Activated T-cell treated with anti-CD3 and anti-CD28 coated beads, Interleukin-2, amount 50 U/mL, for 4 hours (primary cell): ENCODE measurements at regions not wholly inside any gene's neighbourhood (a gene's known extent, or its start where the extent isn't known, plus 50 kb on each side); places are given as distances from the start of the nearest gene placed in this dataset.

Experiments
- ATAC-seq, 2 donors: fragments of 200-7000 bp; cut with Tn5 transposase; one replicate each; pipeline ENCODE4 v1.10.0; 2021
- DNase-seq: peaks from one replicate; pipeline ENCODE4 v3.0.0-alpha.2; 2020
- H3K27me3 Mint-ChIP-seq: one replicate; pipeline ENCODE4 v1.8.0; 2021; ENCODE audit warnings: low read depth, mixed read lengths
- H3K36me3 Mint-ChIP-seq: one replicate; pipeline ENCODE4 v1.8.0; 2022; ENCODE audit warnings: mixed read lengths; ENCODE audit not compliant: insufficient read depth
- H3K4me1 Mint-ChIP-seq: one replicate; pipeline ENCODE4 v1.8.0; 2021; ENCODE audit warnings: low read depth, mixed read lengths
- H3K4me3 Mint-ChIP-seq: one replicate; pipeline ENCODE4 v1.8.0; 2021; ENCODE audit warnings: mild to moderate bottlenecking, moderate library complexity, mixed read lengths
- H3K9me3 Mint-ChIP-seq: one replicate; pipeline ENCODE4 v1.8.0; 2021; ENCODE audit warnings: mixed read lengths

- ATAC-seq (no peak), DNase-seq (no peak)
- no peaks in the 10 kb centered on the region for H3K4me1 Mint-ChIP-seq
- H3K9me3 Mint-ChIP-seq = no peaks in the 10 kb centered on the region
- no peaks in the 10 kb centered on the region for H3K36me3 Mint-ChIP-seq
- no peaks in the 10 kb centered on the region for H3K27me3 Mint-ChIP-seq
- no peak overlapping the region for H3K4me3 Mint-ChIP-seq
Measured at GRCh38 chr1:213817156-213817555, 170.6 kb upstream of the PROX1 start.

DNA sequence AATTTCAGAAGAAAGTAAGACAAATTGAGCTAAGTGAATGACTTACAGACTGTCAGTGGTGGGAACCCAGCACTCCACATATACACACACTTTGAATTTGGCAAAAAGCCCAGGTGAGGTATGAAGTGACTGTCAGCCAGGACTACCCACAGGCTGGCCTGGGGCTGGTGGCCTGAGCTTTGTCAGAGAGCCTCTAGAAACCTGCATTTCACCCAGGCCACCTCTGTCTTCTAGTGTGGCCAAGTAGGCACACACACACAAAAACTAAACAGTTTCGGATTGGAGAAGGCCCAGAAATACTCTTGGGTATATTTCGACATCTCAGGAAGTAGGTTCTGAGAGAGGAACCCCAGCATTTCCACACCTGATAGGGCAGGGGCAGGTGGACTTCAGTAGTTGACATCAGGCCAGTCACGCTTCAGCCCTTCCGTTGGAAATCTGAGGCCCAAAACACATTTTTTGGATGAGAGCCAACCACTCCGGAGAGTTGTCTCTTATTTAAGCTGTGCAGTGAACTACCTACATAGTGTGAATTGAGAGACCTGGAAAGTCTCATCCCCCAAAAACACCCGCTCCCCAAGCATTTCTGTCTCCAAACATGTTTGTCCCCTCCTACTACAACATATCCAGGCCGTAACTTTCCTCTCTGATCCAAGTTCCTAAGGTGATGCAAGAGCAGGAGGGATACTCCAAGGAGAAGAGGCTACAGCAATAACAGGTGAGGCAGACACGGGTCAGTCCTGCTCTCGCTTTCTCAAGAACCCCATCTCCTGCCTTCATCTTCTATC, 167.2 kb upstream of the PROX1 start:
- DNase-seq (no peak), ATAC-seq (no peak)
- no peaks in the 10 kb centered on the region for H3K27me3 Mint-ChIP-seq
- H3K36me3 Mint-ChIP-seq = no peaks in the 10 kb centered on the region
- H3K4me1 Mint-ChIP-seq = no peaks in the 10 kb centered on the region
- H3K9me3 Mint-ChIP-seq = no peaks in the 10 kb centered on the region
- no peak overlapping the region for H3K4me3 Mint-ChIP-seq

DNA sequence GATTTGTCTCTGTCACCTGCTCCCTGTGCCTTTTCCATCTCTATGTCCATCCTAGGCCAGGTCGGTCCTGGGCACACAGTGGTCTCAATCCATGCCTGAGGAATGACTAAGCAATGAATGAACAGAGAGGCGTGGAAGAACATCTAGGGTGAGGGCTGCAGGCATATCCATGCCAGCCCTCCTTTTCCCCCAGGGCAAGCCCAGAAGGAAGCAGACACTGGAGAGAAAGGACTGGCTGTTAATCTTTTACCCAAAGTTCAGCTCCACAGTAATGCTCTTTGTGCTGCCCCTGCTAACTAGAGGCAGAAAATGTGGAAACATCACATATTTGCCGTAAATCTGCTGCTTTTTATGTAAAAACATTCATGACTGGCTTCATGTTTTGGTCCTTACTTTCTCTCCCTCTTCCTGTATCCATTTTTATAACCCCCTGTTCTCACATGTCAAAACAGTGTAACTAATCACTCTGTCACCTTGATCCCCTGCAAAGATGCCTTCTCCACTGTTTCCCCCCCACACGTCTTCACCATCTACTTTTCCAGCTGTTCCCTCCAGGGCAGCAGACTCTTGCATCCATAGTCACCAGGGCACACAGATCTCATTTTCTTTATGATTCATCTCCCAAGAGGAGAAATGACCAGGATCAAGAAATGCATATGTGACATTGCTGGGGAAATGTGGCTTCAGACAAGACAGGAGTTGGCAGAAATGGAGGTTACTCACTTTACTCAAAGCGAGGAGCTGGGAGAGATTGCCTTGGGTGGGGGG, 166.4 kb upstream of the PROX1 start:
- Mint-ChIP-seq H3K27me3 (no peaks in the 10 kb centered on the region), H3K9me3 (no peaks in the 10 kb centered on the region), H3K4me3 (no peak overlapping the region), H3K36me3 (no peaks in the 10 kb centered on the region), H3K4me1 (no peaks in the 10 kb centered on the region)
- DNase-seq = no peak
- ATAC-seq = no peak

- H3K36me3 Mint-ChIP-seq = no peaks in the 10 kb centered on the region
- no peak overlapping the region for H3K4me3 Mint-ChIP-seq
- H3K9me3 Mint-ChIP-seq = no peaks in the 10 kb centered on the region
- no peaks in the 10 kb centered on the region for H3K4me1 Mint-ChIP-seq
- no peaks in the 10 kb centered on the region for H3K27me3 Mint-ChIP-seq
- no peak for DNase-seq
- no peak for ATAC-seq
Measured at GRCh38 chr1:213821943-213822334, 165.8 kb upstream of the PROX1 start.

DNA sequence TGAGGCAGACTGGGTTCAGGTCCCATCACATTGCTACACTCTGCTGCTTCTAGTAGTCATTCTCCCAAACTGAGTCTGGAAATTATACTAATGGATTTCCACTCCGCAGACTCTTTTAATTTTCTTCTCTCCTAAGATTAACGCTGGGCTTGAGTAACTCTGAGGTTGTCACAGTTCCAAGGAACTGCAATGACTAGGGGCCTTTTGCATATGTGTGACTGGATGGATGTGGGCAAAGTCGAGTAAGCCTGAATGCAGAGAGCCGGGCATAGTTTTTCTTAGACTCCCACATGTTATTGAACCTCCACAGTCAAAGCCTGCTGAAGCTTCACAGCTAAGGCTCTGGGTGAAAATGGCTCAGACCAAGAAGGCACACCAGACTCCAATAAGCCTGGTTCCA, 160.9 kb upstream of the PROX1 start:
- H3K27me3 Mint-ChIP-seq = no peaks in the 10 kb centered on the region
- H3K36me3 Mint-ChIP-seq = no peaks in the 10 kb centered on the region
- H3K9me3 Mint-ChIP-seq = peaks cover 5% of the 10 kb centered on the region
- no peak overlapping the region for H3K4me3 Mint-ChIP-seq
- H3K4me1 Mint-ChIP-seq = no peaks in the 10 kb centered on the region
- DNase-seq (no peak), ATAC-seq (no peak)

DNA sequence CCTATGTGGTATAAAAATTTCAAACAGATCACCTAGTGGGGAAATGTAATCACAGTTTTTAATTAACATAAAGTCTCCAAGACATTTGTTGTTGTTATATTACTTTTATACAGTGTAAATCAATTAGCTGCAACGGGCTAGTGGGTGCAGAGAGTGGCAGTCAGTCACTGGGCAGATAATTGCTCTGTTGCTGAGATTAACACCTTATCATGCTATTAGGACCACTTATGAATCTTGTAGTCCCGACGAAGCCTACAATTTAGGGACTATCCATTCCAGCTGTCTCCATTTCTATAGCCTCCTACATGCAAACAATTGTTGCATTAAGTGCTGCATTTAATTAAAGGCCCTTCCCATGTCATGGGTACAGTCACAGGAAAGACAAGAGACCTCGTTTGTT, 158.9 kb upstream of the PROX1 start:
- DNase-seq (no peak), ATAC-seq (no peak)
- H3K4me1 Mint-ChIP-seq = no peaks in the 10 kb centered on the region
- no peaks in the 10 kb centered on the region for H3K27me3 Mint-ChIP-seq
- H3K4me3 Mint-ChIP-seq = no peak overlapping the region
- H3K36me3 Mint-ChIP-seq = no peaks in the 10 kb centered on the region
- H3K9me3 Mint-ChIP-seq = peaks cover 9% of the 10 kb centered on the region

DNA sequence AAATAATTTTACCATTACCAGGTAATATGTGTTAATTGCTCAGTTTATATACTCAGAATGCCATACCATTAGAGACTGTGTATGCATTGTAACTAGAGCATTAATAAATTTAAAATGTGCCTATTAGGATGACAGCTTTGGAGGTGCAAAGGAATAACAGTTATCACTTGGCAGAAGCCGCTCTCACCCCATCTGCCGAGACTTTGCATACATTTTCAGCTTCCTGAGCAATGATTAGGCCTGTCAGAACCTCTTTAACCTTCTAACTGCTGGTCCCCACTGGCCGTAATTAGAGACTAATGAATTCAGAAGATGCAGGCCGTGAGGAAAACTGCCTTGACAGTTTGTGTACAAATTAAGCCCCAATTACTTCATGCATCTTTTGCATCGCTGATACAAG, 158.0 kb upstream of the PROX1 start:
- no peak overlapping the region for H3K4me3 Mint-ChIP-seq
- H3K9me3 Mint-ChIP-seq = peaks cover 9% of the 10 kb centered on the region
- no peaks in the 10 kb centered on the region for H3K36me3 Mint-ChIP-seq
- no peak for DNase-seq
- no peak for ATAC-seq
- H3K27me3 Mint-ChIP-seq = no peaks in the 10 kb centered on the region
- H3K4me1 Mint-ChIP-seq = no peaks in the 10 kb centered on the region

- no peak for ATAC-seq
- no peak overlapping the region for H3K4me3 Mint-ChIP-seq
- H3K27me3 Mint-ChIP-seq = no peaks in the 10 kb centered on the region
- H3K9me3 Mint-ChIP-seq = peaks cover 9% of the 10 kb centered on the region
- no peak for DNase-seq
- H3K4me1 Mint-ChIP-seq = no peaks in the 10 kb centered on the region
- H3K36me3 Mint-ChIP-seq = no peaks in the 10 kb centered on the region
Measured at GRCh38 chr1:213830371-213830770, 157.4 kb upstream of the PROX1 start.

GRCh38 chr1:213840575-213840974, 147.2 kb upstream of the PROX1 start:
- ATAC-seq (no peak), DNase-seq (no peak)
- H3K27me3 Mint-ChIP-seq = no peaks in the 10 kb centered on the region

GRCh38 chr1:213844632-213845031, 143.1 kb upstream of the PROX1 start:
- ATAC-seq (no peak), DNase-seq (no peak)
- Mint-ChIP-seq H3K4me1 (peaks cover 5% of the 10 kb centered on the region), H3K27me3 (no peaks in the 10 kb centered on the region), H3K4me3 (no peak overlapping the region), H3K36me3 (no peaks in the 10 kb centered on the region), H3K9me3 (no peaks in the 10 kb centered on the region)

More at GRCh38 chr1:213840575-213840974, 147.2 kb upstream of the PROX1 start:
- H3K4me1 Mint-ChIP-seq = no peaks in the 10 kb centered on the region
- no peaks in the 10 kb centered on the region for H3K9me3 Mint-ChIP-seq
- no peak overlapping the region for H3K4me3 Mint-ChIP-seq
- H3K36me3 Mint-ChIP-seq = no peaks in the 10 kb centered on the region

DNA sequence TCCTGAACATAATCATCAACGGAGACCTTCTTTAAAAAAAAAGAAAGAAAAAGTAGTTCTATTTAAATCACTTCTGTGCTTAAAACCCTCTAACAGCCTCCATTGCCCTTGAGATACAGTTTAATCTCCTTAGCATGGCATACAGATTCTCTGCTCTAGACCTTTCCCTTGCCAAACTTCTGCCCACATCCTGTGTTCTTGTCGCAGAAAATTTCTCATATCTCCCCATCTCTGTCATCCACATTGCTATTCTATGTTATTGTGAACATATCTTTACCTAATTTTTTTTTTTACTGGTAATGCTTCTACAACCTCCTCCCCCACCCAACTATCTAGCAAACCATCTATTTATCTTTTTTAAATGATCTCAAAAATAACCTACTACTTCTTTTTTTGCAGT, 135.7 kb upstream of the PROX1 start:
- Mint-ChIP-seq H3K36me3 (no peaks in the 10 kb centered on the region), H3K9me3 (no peaks in the 10 kb centered on the region), H3K27me3 (no peaks in the 10 kb centered on the region), H3K4me1 (peaks cover 18% of the 10 kb centered on the region), H3K4me3 (no peak overlapping the region)
- no peak for DNase-seq
- no peak for ATAC-seq

DNA sequence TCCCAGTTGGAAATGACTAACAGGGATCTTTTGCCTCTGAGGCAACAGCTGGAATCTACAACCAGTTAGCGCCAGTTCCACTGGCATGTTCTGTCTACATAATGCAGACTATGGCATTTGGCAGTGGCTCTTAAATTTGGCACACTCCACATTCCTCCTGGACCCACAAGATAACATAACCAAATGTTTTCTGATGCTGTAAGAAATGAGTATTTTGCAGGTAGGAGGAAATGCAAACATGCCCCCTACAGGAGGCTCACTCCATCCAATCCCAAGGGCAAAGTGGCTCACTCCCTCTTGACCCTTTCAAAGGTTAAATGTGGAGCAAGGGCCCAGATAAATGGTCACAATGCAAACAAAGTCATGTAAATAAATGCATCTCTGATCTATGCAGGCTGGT, 129.2 kb upstream of the PROX1 start:
- no peaks in the 10 kb centered on the region for H3K9me3 Mint-ChIP-seq
- peaks cover 2% of the 10 kb centered on the region for H3K27me3 Mint-ChIP-seq
- ATAC-seq (no peak), DNase-seq (no peak)
- H3K4me3 Mint-ChIP-seq = no peak overlapping the region
- H3K36me3 Mint-ChIP-seq = no peaks in the 10 kb centered on the region
- peaks cover 11% of the 10 kb centered on the region for H3K4me1 Mint-ChIP-seq

DNA sequence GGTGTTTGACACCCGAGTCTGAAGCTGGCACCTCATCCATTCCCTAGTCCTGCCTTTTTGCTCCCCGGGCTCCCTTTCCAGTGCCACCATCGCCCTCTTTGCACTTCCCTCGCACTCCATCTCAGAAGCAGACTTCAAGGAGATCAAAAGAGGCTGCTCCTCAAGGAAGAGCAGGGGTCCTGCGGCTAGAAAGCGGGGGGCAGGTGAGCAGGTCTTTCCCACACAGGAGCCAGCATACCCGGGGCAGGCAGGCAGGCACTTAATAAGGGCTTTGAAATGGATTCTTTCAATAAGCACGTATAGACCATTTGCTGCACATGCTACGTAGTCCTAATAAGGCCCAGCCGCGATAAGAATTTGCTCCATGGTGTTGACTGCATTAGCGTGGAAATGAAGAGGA, 125.9 kb upstream of the PROX1 start:
- no peak for DNase-seq
- H3K36me3 Mint-ChIP-seq = no peaks in the 10 kb centered on the region
- no peaks in the 10 kb centered on the region for H3K4me1 Mint-ChIP-seq
- peaks cover 2% of the 10 kb centered on the region for H3K27me3 Mint-ChIP-seq
- H3K4me3 Mint-ChIP-seq = no peak overlapping the region
- ATAC-seq = no peak
- no peaks in the 10 kb centered on the region for H3K9me3 Mint-ChIP-seq

DNA sequence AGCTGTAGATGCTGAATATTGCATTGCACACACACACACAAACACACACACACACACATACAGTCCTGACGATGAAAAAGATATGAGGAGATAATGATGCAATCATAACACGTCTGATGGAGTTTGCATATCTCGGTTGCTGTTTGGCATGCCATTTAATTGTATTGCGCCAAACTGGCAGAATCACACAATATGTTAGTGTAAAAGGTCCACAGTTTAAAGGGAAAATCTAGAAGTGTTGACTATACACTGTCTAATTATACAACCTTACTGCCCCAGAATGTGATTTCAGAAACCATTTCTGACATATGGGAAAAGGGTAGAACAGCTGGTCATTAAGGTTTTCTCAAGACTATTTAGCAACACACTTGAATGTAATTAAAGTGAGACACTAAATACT, 123.7 kb upstream of the PROX1 start:
- no peaks in the 10 kb centered on the region for H3K4me1 Mint-ChIP-seq
- H3K27me3 Mint-ChIP-seq = peaks cover 2% of the 10 kb centered on the region
- H3K9me3 Mint-ChIP-seq = no peaks in the 10 kb centered on the region
- ATAC-seq (no peak), DNase-seq (no peak)
- no peak overlapping the region for H3K4me3 Mint-ChIP-seq
- H3K36me3 Mint-ChIP-seq = no peaks in the 10 kb centered on the region

- H3K36me3 Mint-ChIP-seq = no peaks in the 10 kb centered on the region
- H3K4me1 Mint-ChIP-seq = peaks cover 21% of the 10 kb centered on the region
- ATAC-seq (no peak), DNase-seq (no peak)
- no peaks in the 10 kb centered on the region for H3K27me3 Mint-ChIP-seq
- no peaks in the 10 kb centered on the region for H3K9me3 Mint-ChIP-seq
- no peak overlapping the region for H3K4me3 Mint-ChIP-seq
Measured at GRCh38 chr1:213868482-213868881, 119.3 kb upstream of the PROX1 start.
